ENCODE measurements at regions not wholly inside any gene's neighbourhood (a gene's known extent, or its start where the extent isn't known, plus 50 kb on each side); places are given as distances from the start of the nearest gene placed in this dataset.

DNA sequence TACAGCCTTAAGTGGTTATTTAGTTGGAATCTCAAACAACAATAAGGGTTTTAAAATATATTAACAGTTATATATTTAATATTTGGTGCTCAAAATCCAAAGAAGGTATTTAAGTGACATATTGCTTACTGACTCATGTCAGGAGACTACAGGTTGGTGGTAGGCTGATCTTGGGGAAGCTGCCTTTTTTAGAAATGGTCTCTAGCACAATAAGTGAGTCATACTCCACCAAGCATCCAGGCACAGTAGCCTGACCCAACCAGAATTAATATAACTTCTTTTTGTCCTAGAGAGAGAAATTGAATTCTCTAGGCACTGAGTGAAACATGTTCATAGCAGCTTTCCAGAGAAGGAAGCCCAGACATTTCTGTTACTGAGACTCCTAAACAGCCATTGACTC lies 868.5 kb upstream of the TENM4 start:
- intact Hi-C loops (cut with DNase I; ENCODE audit: low total_unique reads) = no loop called here
- H3K27me3 ChIP-seq = no peaks in the 10 kb centered on the region
- DNase-seq = no peak

DNA sequence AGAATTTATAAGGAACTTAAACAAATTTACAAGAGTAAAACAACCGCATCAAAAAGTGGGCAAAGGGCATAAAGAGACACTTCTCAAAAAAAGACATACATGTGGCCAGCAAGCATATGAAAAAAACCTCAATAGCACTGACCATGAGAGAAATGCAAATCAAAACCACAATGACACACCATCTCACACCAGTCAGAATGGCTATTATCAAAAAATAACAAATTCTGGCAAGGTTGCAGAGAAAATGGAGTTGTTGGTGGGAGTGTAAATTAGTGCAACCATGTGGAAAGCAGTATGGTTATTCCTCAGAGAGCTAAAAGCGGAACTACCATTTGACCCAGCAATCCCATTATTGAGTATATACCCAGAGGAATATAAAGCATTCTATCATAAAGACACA lies 866.8 kb upstream of the TENM4 start:
- no peak for DNase-seq
- Histone ChIP-seq H3K4me1 (no peaks in the 10 kb centered on the region), H3K4me3 (no peak overlapping the region), H3K27ac (no peak overlapping the region), H3K36me3 (no peaks in the 10 kb centered on the region), H3K27me3 (no peaks in the 10 kb centered on the region), H3K9me3 (peaks cover 0 to 6% (median 0%) of the 10 kb centered on the region in 3 donors)
- intact Hi-C loops (cut with DNase I; ENCODE audit: low total_unique reads) = no loop called here
- TF ChIP-seq, protein P1, sequence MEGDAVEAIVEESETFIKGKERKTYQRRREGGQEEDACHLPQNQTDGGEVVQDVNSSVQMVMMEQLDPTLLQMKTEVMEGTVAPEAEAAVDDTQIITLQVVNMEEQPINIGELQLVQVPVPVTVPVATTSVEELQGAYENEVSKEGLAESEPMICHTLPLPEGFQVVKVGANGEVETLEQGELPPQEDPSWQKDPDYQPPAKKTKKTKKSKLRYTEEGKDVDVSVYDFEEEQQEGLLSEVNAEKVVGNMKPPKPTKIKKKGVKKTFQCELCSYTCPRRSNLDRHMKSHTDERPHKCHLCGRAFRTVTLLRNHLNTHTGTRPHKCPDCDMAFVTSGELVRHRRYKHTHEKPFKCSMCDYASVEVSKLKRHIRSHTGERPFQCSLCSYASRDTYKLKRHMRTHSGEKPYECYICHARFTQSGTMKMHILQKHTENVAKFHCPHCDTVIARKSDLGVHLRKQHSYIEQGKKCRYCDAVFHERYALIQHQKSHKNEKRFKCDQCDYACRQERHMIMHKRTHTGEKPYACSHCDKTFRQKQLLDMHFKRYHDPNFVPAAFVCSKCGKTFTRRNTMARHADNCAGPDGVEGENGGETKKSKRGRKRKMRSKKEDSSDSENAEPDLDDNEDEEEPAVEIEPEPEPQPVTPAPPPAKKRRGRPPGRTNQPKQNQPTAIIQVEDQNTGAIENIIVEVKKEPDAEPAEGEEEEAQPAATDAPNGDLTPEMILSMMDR (IDR thresholded peaks at IDR 0.05) = no peak

More for the DNA sequence above, 868.5 kb upstream of the TENM4 start:
- TF ChIP-seq, protein P1 (IDR thresholded peaks at IDR 0.05) = no peak
- no peak overlapping the region for H3K4me3 ChIP-seq
- no peaks in the 10 kb centered on the region for H3K4me1 ChIP-seq
- no peaks in the 10 kb centered on the region for H3K9me3 ChIP-seq
- no peak overlapping the region for H3K27ac ChIP-seq
- H3K36me3 ChIP-seq = no peaks in the 10 kb centered on the region

DNA sequence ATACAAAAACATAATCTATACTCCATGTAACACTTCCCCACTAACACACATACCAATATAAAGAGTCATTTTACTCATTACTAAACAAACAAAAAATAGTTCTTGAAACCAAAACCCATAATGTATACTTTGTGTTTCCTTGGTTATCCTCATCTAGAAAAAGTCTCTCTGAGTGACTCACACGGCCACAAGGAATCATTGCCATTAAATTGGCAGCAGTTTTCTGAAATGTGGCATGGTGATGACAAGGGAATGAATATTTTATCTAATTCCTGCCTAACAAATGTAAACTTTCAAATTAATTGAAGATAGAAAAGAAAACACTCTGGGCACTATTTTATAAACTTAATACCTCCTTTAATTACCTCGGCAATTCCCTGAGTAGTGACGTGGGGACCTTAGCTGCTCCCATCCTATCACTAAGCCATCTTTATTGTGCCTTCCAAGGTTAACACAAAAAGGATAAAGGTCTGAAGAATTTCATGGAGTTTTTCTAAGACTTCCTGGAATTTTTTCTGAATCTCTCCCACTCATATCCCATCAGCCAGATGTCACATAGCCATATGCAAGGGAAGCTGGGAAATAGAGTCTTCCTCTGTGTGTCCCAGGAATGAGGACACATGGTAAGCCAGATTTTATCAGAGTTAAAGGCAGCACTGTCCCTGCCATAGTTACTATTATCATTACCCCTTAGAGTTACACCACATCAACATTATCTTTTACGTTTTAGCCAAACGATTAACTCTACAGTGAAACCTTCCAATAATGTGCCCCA lies 857.2 kb upstream of the TENM4 start:
- TF ChIP-seq, protein P1 (IDR thresholded peaks at IDR 0.05) = no peak
- no peaks in the 10 kb centered on the region for H3K4me1 ChIP-seq
- H3K4me3 ChIP-seq = no peak overlapping the region
- DNase-seq = no peak
- no peak overlapping the region for H3K27ac ChIP-seq
- intact Hi-C loops (cut with DNase I; ENCODE audit: low total_unique reads) = no loop called here
- H3K36me3 ChIP-seq = no peaks in the 10 kb centered on the region
- no peaks in the 10 kb centered on the region for H3K9me3 ChIP-seq
- no peaks in the 10 kb centered on the region for H3K27me3 ChIP-seq

DNA sequence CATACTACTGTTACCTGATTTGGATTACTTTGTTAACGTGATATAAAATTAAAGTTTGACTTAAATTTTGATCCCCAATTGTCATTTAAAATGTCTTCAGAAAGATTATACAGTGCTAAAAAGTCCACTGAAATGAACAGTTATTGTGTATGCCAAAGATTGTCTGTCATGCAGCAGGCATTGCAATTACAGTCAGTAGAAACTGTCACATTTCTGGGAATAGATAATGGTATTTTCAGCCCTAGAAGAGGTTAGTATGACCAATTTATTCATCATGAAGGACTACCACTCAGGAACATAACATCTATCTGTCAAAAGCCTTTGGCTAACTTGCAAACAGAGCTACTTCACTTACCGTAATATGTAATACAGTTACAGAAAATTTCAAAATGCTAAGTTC lies 852.5 kb upstream of the TENM4 start:
- no peak overlapping the region for H3K27ac ChIP-seq
- no peaks in the 10 kb centered on the region for H3K9me3 ChIP-seq
- no peaks in the 10 kb centered on the region for H3K27me3 ChIP-seq
- intact Hi-C loops (cut with DNase I; ENCODE audit: low total_unique reads) = no loop called here
- DNase-seq = no peak
- H3K4me1 ChIP-seq = no peaks in the 10 kb centered on the region
- no peak overlapping the region for H3K4me3 ChIP-seq
- TF ChIP-seq, protein P1 (IDR thresholded peaks at IDR 0.05) = no peak
- H3K36me3 ChIP-seq = no peaks in the 10 kb centered on the region

DNA sequence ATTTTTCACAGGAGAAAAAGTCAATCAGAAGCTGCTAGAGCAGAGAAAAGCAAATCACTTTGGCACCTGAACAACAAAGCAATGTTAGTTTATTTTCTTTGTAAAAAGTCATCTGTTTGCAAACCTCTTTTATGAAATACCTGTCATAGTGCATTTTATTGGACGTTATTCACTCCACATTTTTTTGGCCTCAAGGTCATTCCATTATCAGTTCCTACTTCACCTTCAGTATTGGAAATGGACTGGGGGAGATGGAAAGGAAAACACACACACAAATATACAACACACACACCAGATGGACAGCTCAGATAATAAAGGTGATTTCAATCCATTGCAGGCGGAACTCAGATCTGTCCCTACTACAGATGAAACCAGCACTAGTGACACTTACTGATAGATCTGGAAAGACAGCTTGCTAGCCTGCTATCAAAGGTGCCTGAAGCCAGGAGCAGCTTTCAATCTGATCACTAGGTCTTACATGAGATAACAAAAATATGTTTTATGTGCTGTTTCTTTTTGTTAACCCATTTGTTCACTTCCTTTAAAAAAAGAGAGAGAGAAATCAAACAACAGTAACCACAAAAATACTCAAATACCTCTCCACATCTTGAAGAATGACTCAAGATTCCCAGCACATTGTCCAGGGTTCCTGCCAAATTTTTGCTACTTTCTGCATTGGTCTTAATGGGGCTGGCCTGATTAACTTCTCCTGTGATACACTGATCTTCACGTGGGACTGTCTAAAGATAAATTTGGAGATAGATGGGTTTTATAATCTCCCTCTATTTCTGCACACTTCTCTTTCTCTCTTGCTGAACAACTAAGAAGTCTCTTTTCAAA lies 844.3 kb upstream of the TENM4 start:
- no peaks in the 10 kb centered on the region for H3K36me3 ChIP-seq
- TF ChIP-seq, protein P1 (IDR thresholded peaks at IDR 0.05) = no peak
- H3K27ac ChIP-seq = no peak overlapping the region
- no peak for DNase-seq
- H3K4me1 ChIP-seq = no peaks in the 10 kb centered on the region
- H3K9me3 ChIP-seq = no peaks in the 10 kb centered on the region
- intact Hi-C loops (cut with DNase I; ENCODE audit: low total_unique reads) = no loop called here
- no peak overlapping the region for H3K4me3 ChIP-seq
- H3K27me3 ChIP-seq = no peaks in the 10 kb centered on the region

All from tibial artery (tissue), 4 donors.